HG03521 (cell line): ENCODE measurements at regions not wholly inside any gene's neighbourhood (a gene's known extent, or its start where the extent isn't known, plus 50 kb on each side); places are given as distances from the start of the nearest gene placed in this dataset.

Source experiments
- ATAC-seq: cut with Tn5 transposase; IDR thresholded peaks from one replicate; pipeline ENCODE4 v1.9.1; 2021; ENCODE audit warnings: mild to moderate bottlenecking, moderate library complexity; ENCODE audit not compliant: unreplicated experiment

DNA sequence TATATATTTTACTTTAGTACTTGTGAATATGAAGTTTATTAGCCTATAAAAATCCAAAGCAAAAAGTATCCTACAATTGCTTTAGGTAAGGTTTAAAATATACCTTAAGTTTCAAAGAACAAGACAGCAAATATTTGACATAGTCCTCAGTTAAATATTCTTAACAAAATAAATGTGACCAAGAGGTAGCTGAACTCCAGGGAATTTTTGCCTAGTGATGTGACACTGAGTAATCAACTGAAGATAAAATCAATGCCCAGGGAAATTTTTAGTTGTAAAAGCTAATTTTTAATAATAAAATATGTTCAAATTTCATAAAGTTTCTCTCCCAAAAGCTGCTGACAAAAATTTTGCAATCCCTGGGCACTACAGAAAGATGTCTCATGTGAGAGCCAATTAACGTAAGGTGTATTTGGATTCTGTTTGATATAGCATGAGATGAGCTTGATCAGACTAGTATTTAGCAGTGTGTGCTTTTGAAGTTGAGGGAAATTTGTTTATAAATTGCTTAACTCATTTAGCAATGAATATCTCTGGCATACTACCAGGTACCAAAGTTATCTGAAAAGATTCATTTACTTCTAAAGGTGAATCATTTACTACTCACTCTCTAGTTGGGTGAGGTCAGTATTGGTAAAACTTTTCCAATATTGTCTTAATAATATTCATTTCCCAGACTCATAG, 80.2 kb upstream of the PALMD start:
- ATAC-seq, result no peak

GRCh38 chr1:99566290-99567021, 79.5 kb upstream of the PALMD start:
- no peak for ATAC-seq

GRCh38 chr1:99570486-99571089, 75.3 kb upstream of the PALMD start:
- no peak for ATAC-seq

DNA sequence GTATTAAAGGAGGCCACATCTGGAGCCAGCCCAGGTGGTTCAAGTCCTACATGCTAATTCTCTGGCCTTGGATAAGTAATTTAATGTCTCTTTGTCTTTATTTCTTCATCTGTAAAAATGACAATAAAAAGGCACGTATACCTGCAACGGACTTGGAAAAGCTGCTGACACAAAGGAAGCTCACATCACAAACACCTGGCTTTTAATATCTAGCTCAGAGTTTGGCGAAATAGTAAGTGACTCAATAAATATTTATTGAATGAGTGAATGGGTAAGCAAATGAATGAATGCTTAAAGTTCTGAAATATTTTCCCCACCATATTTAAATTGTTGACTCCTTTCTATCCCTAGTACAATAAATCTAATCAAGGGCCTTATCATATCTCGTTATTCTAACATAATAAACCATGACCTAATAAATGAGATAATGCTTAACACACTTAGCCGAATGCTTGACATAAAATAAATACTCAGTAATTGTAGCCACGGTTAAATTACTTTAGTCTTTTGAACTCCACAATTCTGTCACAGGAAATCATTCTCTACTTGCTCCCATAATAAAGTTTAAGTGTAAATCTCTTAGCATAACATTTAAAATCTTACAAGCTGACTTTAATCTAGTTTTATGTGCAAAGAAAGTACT, 74.7 kb upstream of the PALMD start:
- no peak for ATAC-seq

- ATAC-seq, result no peak
Observed at GRCh38 chr1:99573431-99574217, 72.3 kb upstream of the PALMD start.

DNA sequence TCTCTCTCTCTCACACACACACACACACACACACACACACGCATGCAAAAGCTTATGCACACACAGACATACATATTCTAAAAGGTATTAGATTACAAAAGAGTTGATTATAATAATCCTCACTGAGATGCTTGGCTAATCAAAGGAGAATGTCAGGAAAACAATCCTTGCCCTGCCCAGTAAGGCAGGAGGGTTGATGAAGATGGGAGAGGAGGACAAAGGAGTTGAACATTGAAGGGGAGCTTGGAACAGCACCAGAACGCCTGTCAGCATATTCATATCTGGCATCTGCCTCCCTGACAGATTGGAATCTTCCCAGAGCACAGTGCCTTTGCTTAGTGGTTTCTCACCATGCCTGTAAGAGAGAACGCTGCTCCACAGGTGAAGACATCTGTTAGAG, 68.6 kb upstream of the PALMD start:
- no peak for ATAC-seq

- no peak for ATAC-seq
Observed at GRCh38 chr1:99579691-99580172, 66.2 kb upstream of the PALMD start.

DNA sequence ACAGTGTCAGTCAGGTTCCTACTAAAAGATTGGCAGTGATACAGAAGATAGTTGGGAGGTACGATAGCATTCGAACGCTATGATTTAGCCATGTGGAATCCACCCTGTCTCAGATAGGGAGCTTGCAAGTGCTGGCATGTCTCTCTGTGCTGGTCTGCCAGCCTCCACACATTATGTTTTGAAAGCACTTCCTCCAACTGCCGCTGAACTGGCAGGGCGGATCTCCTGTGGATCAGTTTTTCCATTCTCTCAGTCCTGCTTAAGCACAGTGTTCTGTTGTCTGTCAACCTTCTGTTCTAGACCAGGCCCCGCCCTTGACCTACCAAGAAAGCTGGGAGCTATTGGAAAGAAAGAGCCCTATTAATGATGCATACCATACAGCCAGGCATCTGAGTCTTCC, 65.5 kb upstream of the PALMD start:
- no peak for ATAC-seq

DNA sequence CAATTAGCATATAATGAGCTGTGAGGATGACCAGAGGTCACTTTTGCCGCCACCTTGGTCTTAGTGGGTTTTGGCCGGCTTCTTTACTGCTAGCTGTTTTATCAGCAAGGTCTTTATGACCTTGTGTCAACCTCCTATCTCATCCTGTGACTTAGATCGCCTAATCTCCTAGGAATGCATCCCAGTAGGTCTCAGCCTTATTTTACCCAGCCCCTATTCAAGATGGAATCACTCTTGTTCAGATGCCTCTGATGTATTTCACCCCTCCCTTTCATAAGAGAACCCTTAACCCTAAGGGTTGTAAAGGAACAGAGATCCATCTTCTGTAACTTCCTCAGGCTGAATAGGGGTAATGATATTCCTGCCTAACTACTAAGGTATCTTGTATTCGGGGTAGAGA, 58.9 kb upstream of the PALMD start:
- no peak for ATAC-seq

GRCh38 chr1:99589186-99589636, 56.7 kb upstream of the PALMD start:
- no peak for ATAC-seq

- no peak for ATAC-seq
Observed at GRCh38 chr1:99590578-99591209, 55.2 kb upstream of the PALMD start.

- no peak for ATAC-seq
Observed at GRCh38 chr1:99591886-99592285, 54.0 kb upstream of the PALMD start.

- ATAC-seq, result no peak
Observed at GRCh38 chr1:99594205-99594604, 51.7 kb upstream of the PALMD start.

- no peak for ATAC-seq
Observed at GRCh38 chr1:99595041-99595440, 50.9 kb upstream of the PALMD start.

DNA sequence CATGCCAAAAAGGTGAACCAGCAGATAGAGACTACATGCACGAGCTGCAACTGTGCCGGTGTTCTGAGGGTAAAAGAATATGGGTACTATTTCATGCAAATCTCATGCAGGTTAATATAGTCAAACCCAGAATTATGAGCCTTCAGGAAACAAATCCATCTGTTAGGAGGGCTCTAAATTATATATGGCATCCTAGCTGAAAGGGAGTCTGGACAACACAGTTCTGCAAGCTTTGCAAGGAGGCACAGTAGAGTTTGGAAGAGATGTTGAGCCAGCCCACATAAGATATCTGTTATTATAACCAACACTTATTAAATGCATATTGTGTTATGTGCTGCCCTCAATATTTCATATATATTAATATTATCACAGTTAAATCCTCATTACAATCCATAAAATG, 50.5 kb upstream of the PALMD start:
- no peak for ATAC-seq
